ENCODE measurements at regions not wholly inside any gene's neighbourhood (a gene's known extent, or its start where the extent isn't known, plus 50 kb on each side); places are given as distances from the start of the nearest gene placed in this dataset.

GRCh38 chr7:83441-83840 is 108.9 kb upstream of the FAM20C start:
- TF ChIP-seq CTCF (IDR thresholded peaks at IDR 0.05) = no peak
- no peak overlapping the region for H3K27ac Mint-ChIP-seq

GRCh38 chr7:83861-84632 is 108.3 kb upstream of the FAM20C start:
- no peak for TF ChIP-seq CTCF (IDR thresholded peaks at IDR 0.05)
- no peaks in the 10 kb centered on the region for H3K9me3 ChIP-seq (replicated peaks in 1 of 2; ENCODE audit: control insufficient read depth in 1 of 2, insufficient read depth in 1 of 2, low read length in 2 of 2)
- WGBS (ENCODE audit: insufficient coverage) = 93% methylated on average over 22 of the region's 25 CpGs
- Mint-ChIP-seq H3K4me3 (no peak overlapping the region), H3K36me3 (peaks cover 2% of the 10 kb centered on the region in 2 donors), H3K27ac (no peak overlapping the region), H3K4me1 (peaks cover 38% of the 10 kb centered on the region), H3K9me3 (peaks cover 0 to 3% (median 0%) of the 10 kb centered on the region in 7 donors), H3K27me3 (ENCODE audit: low read depth in 3 of 3) (peaks cover 6 to 8% (median 7%) of the 10 kb centered on the region in 3 donors)
- no peak overlapping the region for H3K27ac ChIP-seq (ENCODE audit: low read depth in 1 of 2, low read length in 2 of 2)
- no peaks in the 10 kb centered on the region for H4K20me1 ChIP-seq (ENCODE audit: insufficient read depth, low read length)
- no peak overlapping the region for H3K4me3 ChIP-seq (replicated peaks in 1 of 3; ENCODE audit: low read depth in 2 of 3, low read length in 3 of 3)
- no peak overlapping the region for H3K4me2 ChIP-seq (replicated peaks; ENCODE audit: extremely low read depth, low read length, poor library complexity, severe bottlenecking)
- H3K9ac ChIP-seq (ENCODE audit: insufficient read depth, low read length, poor library complexity, severe bottlenecking) = no peak overlapping the region
- no peaks in the 10 kb centered on the region for H3K27me3 ChIP-seq (ENCODE audit: control insufficient read depth in 2 of 2, insufficient read depth in 2 of 2, low read length in 2 of 2)
- no peak for DNase-seq
- H2AFZ ChIP-seq (ENCODE audit: insufficient read depth, low read depth, low read length, poor library complexity, severe bottlenecking) = no peak overlapping the region
- peaks cover 26 to 39% of the 10 kb centered on the region in 2 donors for H3K4me1 ChIP-seq (ENCODE audit: control insufficient read depth in 1 of 2, insufficient read depth in 2 of 2, low read length in 2 of 2)
- no peaks in the 10 kb centered on the region for H3K79me2 ChIP-seq (ENCODE audit: insufficient read depth, low read length)
- intact Hi-C loops (cut with micrococcal nuclease) = no loop called here
- H3K36me3 ChIP-seq (replicated peaks in 1 of 2; ENCODE audit: control insufficient read depth in 1 of 2, insufficient read depth in 2 of 2, low read length in 2 of 2) = no peaks in the 10 kb centered on the region

More at GRCh38 chr7:83441-83840, 108.9 kb upstream of the FAM20C start:
- H4K20me1 ChIP-seq (ENCODE audit: insufficient read depth, low read length) = no peaks in the 10 kb centered on the region
- H3K4me1 Mint-ChIP-seq = peaks cover 35% of the 10 kb centered on the region
- H3K4me3 ChIP-seq (replicated peaks in 1 of 3; ENCODE audit: low read depth in 2 of 3, low read length in 3 of 3) = no peak overlapping the region
- H3K4me2 ChIP-seq (replicated peaks; ENCODE audit: extremely low read depth, low read length, poor library complexity, severe bottlenecking) = no peak overlapping the region
- peaks cover 6 to 9% (median 6%) of the 10 kb centered on the region in 3 donors for H3K27me3 Mint-ChIP-seq (ENCODE audit: low read depth in 3 of 3)
- H3K9ac ChIP-seq (ENCODE audit: insufficient read depth, low read length, poor library complexity, severe bottlenecking) = no peak overlapping the region
- H3K4me3 Mint-ChIP-seq = no peak overlapping the region
- H3K27ac ChIP-seq (ENCODE audit: low read depth in 1 of 2, low read length in 2 of 2) = no peak overlapping the region
- H3K79me2 ChIP-seq (ENCODE audit: insufficient read depth, low read length) = no peaks in the 10 kb centered on the region
- H2AFZ ChIP-seq (ENCODE audit: insufficient read depth, low read depth, low read length, poor library complexity, severe bottlenecking) = no peak overlapping the region
- peaks cover 0 to 3% (median 0%) of the 10 kb centered on the region in 7 donors for H3K9me3 Mint-ChIP-seq
- DNase-seq = no peak
- intact Hi-C loops (cut with micrococcal nuclease) = no loop called here
- peaks cover 20 to 33% of the 10 kb centered on the region in 2 donors for H3K4me1 ChIP-seq (ENCODE audit: control insufficient read depth in 1 of 2, insufficient read depth in 2 of 2, low read length in 2 of 2)
- no peaks in the 10 kb centered on the region for H3K27me3 ChIP-seq (ENCODE audit: control insufficient read depth in 2 of 2, insufficient read depth in 2 of 2, low read length in 2 of 2)
- no peaks in the 10 kb centered on the region for H3K36me3 ChIP-seq (replicated peaks in 1 of 2; ENCODE audit: control insufficient read depth in 1 of 2, insufficient read depth in 2 of 2, low read length in 2 of 2)
- no peaks in the 10 kb centered on the region for H3K9me3 ChIP-seq (replicated peaks in 1 of 2; ENCODE audit: control insufficient read depth in 1 of 2, insufficient read depth in 1 of 2, low read length in 2 of 2)
- WGBS (ENCODE audit: insufficient coverage) = 94% methylated on average over 9 of the region's 12 CpGs
- no peaks in the 10 kb centered on the region for H3K36me3 Mint-ChIP-seq

All from CD14-positive monocyte (primary cell).